Panc1 (cell line): ENCODE measurements at regions not wholly inside any gene's neighbourhood (a gene's known extent, or its start where the extent isn't known, plus 50 kb on each side); places are given as distances from the start of the nearest gene placed in this dataset.

ENCODE experiments used
- ATAC-seq: fragments of 200-7000 bp; cut with Tn5 transposase; 2 replicates; pipeline ENCODE4 v1.9.1; 2020; ENCODE audit warnings: mild to moderate bottlenecking, moderate library complexity
- BruUV-seq: library from RNA; stranded (reverse); fragments of 400-500 nt; replicated peaks from 2 replicates; lab custom pipeline; 2021; lab: Mats Ljungman, UMichigan
- CTCF ChIA-PET: fragments of 300-600 bp; sonication (Branson Sonifier 250); formaldehyde crosslinking; loops from one replicate; lab custom pipeline; 2022; ENCODE audit warnings: antibody characterized with exemption; lab: Charles Lee
- POLR2A ChIA-PET: fragments of 300-600 bp; sonication (Branson Sonifier 250); formaldehyde crosslinking; loops from one replicate; lab custom pipeline; 2022; ENCODE audit warnings: antibody characterized with exemption; lab: Charles Lee
- DNase-seq: peaks from one replicate; pipeline ENCODE4 v3.0.0-alpha.2; 2010; ENCODE audit warnings: low read depth, low spot score
- H3K27ac ChIP-seq: 2 replicates; pipeline ENCODE4 v1.5.1; 2011; ENCODE audit warnings: mild to moderate bottlenecking, low read length, inconsistent platforms
- H3K27me3 ChIP-seq: fragments of 200-500 bp; sonication (Bioruptor generic); 2 replicates; pipeline ENCODE4 v1.6.0; 2014; ENCODE audit warnings: low read length, inconsistent platforms; ENCODE audit not compliant: control insufficient read depth, insufficient read depth
- H3K36me3 ChIP-seq: fragments of 200-500 bp; sonication (Bioruptor generic); 2 replicates; pipeline ENCODE4 v1.5.1; 2014; ENCODE audit warnings: inconsistent platforms, mild to moderate bottlenecking, low read length, moderate library complexity; ENCODE audit not compliant: control insufficient read depth, insufficient read depth
- H3K4me1 ChIP-seq: 2 replicates; pipeline ENCODE4 v1.5.1; 2011; ENCODE audit warnings: inconsistent platforms, mild to moderate bottlenecking, low read length, moderate library complexity; ENCODE audit not compliant: control insufficient read depth, insufficient read depth
- H3K4me3 ChIP-seq, 2 experiments: 2 replicates each; pipeline ENCODE4 v1.5.1; 2011 to 2012; ENCODE audit warnings: low read depth in 2 of 2, low read length in 2 of 2, mild to moderate bottlenecking in 2 of 2, inconsistent platforms in 1 of 2, moderate library complexity in 1 of 2
- H3K9me3 ChIP-seq: fragments of 200-500 bp; sonication (Bioruptor generic); 2 replicates; pipeline ENCODE4 v1.5.1; 2014; ENCODE audit warnings: low read depth, mild to moderate bottlenecking, inconsistent platforms, low read length, moderate library complexity; ENCODE audit not compliant: control insufficient read depth, insufficient read depth
- CTCF ChIP-seq: fragments of 450-650 bp; IDR thresholded peaks from 2 replicates; pipeline ENCODE4 v1.5.1; 2017; ENCODE audit warnings: mild to moderate bottlenecking
- POLR2AphosphoS5 ChIP-seq: IDR thresholded peaks from 2 replicates; pipeline ENCODE4 v1.6.1; 2012; ENCODE audit warnings: mild to moderate bottlenecking, low read depth, low read length, moderate library complexity
- SIN3A ChIP-seq: IDR thresholded peaks from 2 replicates; pipeline ENCODE4 v1.6.1; 2012; ENCODE audit warnings: low read depth, mild to moderate bottlenecking, low read length, moderate library complexity, borderline replicate concordance; ENCODE audit not compliant: insufficient read depth
- TCF7L2 ChIP-seq: IDR thresholded peaks from 2 replicates; pipeline ENCODE4 v1.6.1; 2011; ENCODE audit warnings: mild to moderate bottlenecking, low read depth, low read length, inconsistent platforms
- in situ Hi-C: cut with HindIII; loops from 2 replicates; pipeline ENCODE4 v1.10.0; 2016; ENCODE audit warnings: low sequenced_read_pairs, low pct_unique_long_range_greater_than_20kb
- intact Hi-C: fragments of 100-400 bp; cut with micrococcal nuclease; formaldehyde crosslinking; loops from one replicate; pipeline ENCODE4 v1.10.0; 2022; ENCODE audit not compliant: unreplicated experiment
- TF ChIP-seq, protein P1 (sequence below), 2 experiments: IDR thresholded peaks; 2 replicates each; pipeline ENCODE4 v1.6.1; 2011 to 2012; ENCODE audit warnings: low read depth in 2 of 2, control low read depth in 1 of 2, low read length in 1 of 2, mild to moderate bottlenecking in 1 of 2, moderate library complexity in 1 of 2; ENCODE audit not compliant: insufficient read depth in 1 of 2

DNA sequence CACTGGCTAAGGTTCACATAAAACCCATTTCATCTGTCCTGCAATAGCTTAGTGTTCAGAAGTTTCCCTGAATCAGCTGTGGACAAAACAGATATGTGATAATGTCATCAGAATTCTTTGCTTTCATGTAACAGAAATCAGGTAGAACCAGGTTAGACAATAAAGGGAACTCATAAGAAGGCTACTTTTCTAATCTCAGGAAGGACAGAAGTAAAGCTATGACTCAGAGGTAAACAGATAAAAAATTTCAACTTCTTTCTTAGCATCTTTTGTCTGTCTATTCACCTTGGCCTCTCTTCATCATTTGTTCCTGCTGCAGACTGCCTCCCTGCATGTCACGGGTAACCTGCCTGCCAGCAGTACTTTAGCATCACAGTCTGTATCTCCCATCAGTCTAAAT, 643.1 kb downstream of the MECOM start:
- H3K36me3 ChIP-seq, result no peaks in the 10 kb centered on the region
- ChIA-PET CTCF (no interaction called here), POLR2A (no interaction called here)
- intact Hi-C loops, result no loop called here
- DNase-seq (no peak), ATAC-seq (no peak)
- in situ Hi-C loops, result no loop called here
- no peak overlapping the region for H3K4me3 ChIP-seq
- no peak overlapping the region for H3K27ac ChIP-seq
- TF ChIP-seq, protein P1, sequence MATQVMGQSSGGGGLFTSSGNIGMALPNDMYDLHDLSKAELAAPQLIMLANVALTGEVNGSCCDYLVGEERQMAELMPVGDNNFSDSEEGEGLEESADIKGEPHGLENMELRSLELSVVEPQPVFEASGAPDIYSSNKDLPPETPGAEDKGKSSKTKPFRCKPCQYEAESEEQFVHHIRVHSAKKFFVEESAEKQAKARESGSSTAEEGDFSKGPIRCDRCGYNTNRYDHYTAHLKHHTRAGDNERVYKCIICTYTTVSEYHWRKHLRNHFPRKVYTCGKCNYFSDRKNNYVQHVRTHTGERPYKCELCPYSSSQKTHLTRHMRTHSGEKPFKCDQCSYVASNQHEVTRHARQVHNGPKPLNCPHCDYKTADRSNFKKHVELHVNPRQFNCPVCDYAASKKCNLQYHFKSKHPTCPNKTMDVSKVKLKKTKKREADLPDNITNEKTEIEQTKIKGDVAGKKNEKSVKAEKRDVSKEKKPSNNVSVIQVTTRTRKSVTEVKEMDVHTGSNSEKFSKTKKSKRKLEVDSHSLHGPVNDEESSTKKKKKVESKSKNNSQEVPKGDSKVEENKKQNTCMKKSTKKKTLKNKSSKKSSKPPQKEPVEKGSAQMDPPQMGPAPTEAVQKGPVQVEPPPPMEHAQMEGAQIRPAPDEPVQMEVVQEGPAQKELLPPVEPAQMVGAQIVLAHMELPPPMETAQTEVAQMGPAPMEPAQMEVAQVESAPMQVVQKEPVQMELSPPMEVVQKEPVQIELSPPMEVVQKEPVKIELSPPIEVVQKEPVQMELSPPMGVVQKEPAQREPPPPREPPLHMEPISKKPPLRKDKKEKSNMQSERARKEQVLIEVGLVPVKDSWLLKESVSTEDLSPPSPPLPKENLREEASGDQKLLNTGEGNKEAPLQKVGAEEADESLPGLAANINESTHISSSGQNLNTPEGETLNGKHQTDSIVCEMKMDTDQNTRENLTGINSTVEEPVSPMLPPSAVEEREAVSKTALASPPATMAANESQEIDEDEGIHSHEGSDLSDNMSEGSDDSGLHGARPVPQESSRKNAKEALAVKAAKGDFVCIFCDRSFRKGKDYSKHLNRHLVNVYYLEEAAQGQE (IDR thresholded peaks at IDR 0.05; ENCODE audit: insufficient read depth in 1 of 2, low read depth in 2 of 2, low read length in 1 of 2), result no peak
- TF ChIP-seq CTCF, result no peak
- TF ChIP-seq SIN3A, result no peak
- TF ChIP-seq TCF7L2, result no peak
- no peak for TF ChIP-seq POLR2AphosphoS5
- no TSS peak for BruUV-seq
- no peaks in the 10 kb centered on the region for H3K4me1 ChIP-seq
- no peaks in the 10 kb centered on the region for H3K9me3 ChIP-seq
- no peaks in the 10 kb centered on the region for H3K27me3 ChIP-seq

DNA sequence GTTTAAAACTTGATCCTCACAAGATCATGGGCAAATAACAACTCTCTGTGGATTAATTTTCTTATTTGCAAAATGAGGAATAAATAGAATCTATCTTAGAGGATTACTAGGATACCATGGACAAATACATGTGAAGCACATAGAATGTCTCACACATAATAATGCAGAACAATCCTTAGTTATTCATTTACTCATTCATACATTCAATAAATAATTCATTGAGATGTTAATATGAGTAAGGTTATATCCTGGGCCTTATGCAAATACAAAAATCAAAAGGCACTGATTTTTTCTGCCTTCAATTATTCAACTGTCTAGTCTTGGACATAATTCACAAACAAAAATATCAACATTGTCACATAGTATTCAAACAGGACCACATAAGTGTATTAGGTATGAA, 654.1 kb downstream of the MECOM start:
- BruUV-seq, result no TSS peak
- in situ Hi-C loops (no loop called here), intact Hi-C loops (no loop called here)
- H3K9me3 ChIP-seq, result no peaks in the 10 kb centered on the region
- H3K27me3 ChIP-seq, result no peaks in the 10 kb centered on the region
- ChIA-PET POLR2A (no interaction called here), CTCF (no interaction called here)
- no peak overlapping the region for H3K27ac ChIP-seq
- H3K4me3 ChIP-seq, result no peak overlapping the region
- no peak for TF ChIP-seq SIN3A
- TF ChIP-seq POLR2AphosphoS5, result no peak
- TF ChIP-seq CTCF, result no peak
- TF ChIP-seq TCF7L2, result no peak
- TF ChIP-seq, protein P1 (IDR thresholded peaks at IDR 0.05; ENCODE audit: insufficient read depth in 1 of 2, low read depth in 2 of 2, low read length in 1 of 2), result no peak
- DNase-seq, result no peak
- H3K4me1 ChIP-seq, result no peaks in the 10 kb centered on the region
- ATAC-seq, result no peak
- H3K36me3 ChIP-seq, result no peaks in the 10 kb centered on the region
